OCI-LY3 (cell line): ENCODE measurements at regions not wholly inside any gene's neighbourhood (a gene's known extent, or its start where the extent isn't known, plus 50 kb on each side); places are given as distances from the start of the nearest gene placed in this dataset.

Source experiments
- CTCF ChIP-seq: fragments of 200-600, 300-600 bp; sonication (generic); IDR thresholded peaks from 2 replicates; pipeline ENCODE4 v1.5.1; 2014; ENCODE audit warnings: antibody characterized with exemption, low read length, low read depth
- EZH2phosphoT487 ChIP-seq: fragments of 200-600 bp; shearing (Covaris generic); IDR thresholded peaks from 2 replicates; pipeline ENCODE4 v1.6.1; 2018; ENCODE audit warnings: antibody characterized with exemption, mixed run types, low read depth

DNA sequence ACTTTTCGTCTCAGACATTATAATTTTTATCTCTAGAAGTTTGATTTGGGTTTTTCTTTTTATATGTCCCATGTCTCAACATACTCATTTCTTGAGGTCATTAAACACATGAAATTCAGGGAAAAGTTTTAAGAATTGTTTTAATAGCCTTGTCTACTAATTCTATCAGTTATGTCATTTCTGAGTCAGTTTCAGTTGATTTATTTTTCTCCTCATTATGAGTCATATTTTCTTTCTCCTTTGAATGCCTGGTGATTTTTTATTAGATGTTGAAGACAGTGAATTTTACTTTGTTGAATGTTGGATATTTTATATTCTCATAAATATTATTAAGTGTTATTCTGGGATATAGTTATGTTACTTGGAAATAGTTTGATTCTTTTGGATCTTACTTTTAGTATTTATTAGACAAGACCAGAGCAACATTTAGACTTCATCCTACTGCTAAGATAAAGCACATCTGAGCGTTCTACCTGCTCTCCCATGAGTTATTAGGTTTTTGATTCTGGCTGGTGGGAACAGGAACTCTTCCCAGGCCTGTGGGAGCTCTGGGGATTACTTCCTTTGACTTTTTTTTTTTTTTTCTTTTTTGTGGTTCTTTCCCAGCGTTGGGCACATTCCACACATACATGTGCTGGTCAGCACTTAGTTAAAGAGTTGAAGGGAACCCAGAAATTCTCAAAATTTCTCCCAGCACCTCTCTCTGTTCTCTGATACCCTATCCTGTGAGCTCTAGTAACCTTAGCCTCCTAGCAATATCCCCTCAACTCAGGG lies 1157.7 kb downstream of the BCL11B start:
- TF ChIP-seq CTCF, result no peak
- TF ChIP-seq EZH2phosphoT487, result no peak
